ENCODE measurements at regions not wholly inside any gene's neighbourhood (a gene's known extent, or its start where the extent isn't known, plus 50 kb on each side); places are given as distances from the start of the nearest gene placed in this dataset.
A peak's percentile ranks its signal among the peaks of the same experiment; 100 is the strongest.

GRCh38 chr4:3354455-3354811 lies 61.6 kb downstream of the RGS12 start:
- H3K4me2 ChIP-seq (ENCODE audit: low read length) = no peak overlapping the region
- TF ChIP-seq, protein P1, sequence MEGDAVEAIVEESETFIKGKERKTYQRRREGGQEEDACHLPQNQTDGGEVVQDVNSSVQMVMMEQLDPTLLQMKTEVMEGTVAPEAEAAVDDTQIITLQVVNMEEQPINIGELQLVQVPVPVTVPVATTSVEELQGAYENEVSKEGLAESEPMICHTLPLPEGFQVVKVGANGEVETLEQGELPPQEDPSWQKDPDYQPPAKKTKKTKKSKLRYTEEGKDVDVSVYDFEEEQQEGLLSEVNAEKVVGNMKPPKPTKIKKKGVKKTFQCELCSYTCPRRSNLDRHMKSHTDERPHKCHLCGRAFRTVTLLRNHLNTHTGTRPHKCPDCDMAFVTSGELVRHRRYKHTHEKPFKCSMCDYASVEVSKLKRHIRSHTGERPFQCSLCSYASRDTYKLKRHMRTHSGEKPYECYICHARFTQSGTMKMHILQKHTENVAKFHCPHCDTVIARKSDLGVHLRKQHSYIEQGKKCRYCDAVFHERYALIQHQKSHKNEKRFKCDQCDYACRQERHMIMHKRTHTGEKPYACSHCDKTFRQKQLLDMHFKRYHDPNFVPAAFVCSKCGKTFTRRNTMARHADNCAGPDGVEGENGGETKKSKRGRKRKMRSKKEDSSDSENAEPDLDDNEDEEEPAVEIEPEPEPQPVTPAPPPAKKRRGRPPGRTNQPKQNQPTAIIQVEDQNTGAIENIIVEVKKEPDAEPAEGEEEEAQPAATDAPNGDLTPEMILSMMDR (IDR thresholded peaks at IDR 0.05; ENCODE audit: insufficient read depth, low read depth, low read length) = no peak
- no peak for TF ChIP-seq EZH2 (IDR thresholded peaks at IDR 0.05; ENCODE audit: insufficient read depth, low read length)
- no peaks in the 10 kb centered on the region for H3K4me1 ChIP-seq (ENCODE audit: insufficient read depth, low read length)
- Mint-ChIP-seq H3K36me3 (ENCODE audit: low read depth, unreplicated experiment) (peaks cover 3% of the 10 kb centered on the region), H3K4me3 (ENCODE audit: unreplicated experiment) (no peak overlapping the region), H3K9me3 (ENCODE audit: unreplicated experiment) (no peaks in the 10 kb centered on the region), H3K4me1 (ENCODE audit: low read depth, unreplicated experiment) (no peaks in the 10 kb centered on the region), H3K27me3 (ENCODE audit: low read depth, unreplicated experiment) (no peaks in the 10 kb centered on the region), H3K27ac (ENCODE audit: unreplicated experiment) (no peak overlapping the region)
- no peaks in the 10 kb centered on the region for H3K9me3 ChIP-seq (ENCODE audit: insufficient read depth, low read depth, low read length)
- no peak overlapping the region for H3K4me3 ChIP-seq (ENCODE audit: insufficient read depth, low read depth, low read length)
- no peak overlapping the region for H2AFZ ChIP-seq (ENCODE audit: low read depth, low read length)
- no peaks in the 10 kb centered on the region for H3K27me3 ChIP-seq (ENCODE audit: insufficient read depth, low read length)
- H3K27ac ChIP-seq (ENCODE audit: low read depth, low read length) = no peak overlapping the region
- peaks cover 12% of the 10 kb centered on the region for H3K79me2 ChIP-seq (ENCODE audit: insufficient read depth, low read length)
- DNase-seq (ENCODE audit: low read depth) (no peak), FAIRE-seq (peak; percentile 13)
- peaks cover 10% of the 10 kb centered on the region for H4K20me1 ChIP-seq (ENCODE audit: insufficient read depth, low read length)
- no peak overlapping the region for H3K9ac ChIP-seq (ENCODE audit: low read length)
- no peaks in the 10 kb centered on the region for H3K36me3 ChIP-seq (ENCODE audit: insufficient read depth, low read length)

DNA sequence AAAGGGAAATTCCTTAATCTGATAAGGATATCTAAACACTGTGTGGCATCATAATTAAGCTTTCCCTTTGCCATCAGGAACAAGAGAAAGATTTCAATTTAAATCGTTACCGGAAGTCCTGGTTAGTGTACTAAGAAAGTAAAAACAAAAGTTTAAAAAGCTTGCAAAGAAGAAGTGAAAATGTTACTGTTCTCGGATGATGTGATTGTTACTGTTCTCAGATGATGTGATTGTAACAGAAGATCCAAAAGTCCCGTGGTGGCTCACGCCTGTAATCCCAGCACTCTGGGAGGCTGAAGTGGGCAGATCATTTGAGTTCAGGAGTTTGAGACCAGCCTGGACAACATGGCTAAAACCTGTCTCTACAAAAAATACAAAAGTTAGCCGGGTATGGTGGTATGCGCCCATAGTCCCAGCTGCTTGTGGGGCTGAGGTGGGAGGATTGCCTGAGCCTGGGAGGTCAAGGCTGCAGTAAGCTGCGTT lies 62.5 kb downstream of the RGS12 start:
- peaks cover 14% of the 10 kb centered on the region for H3K79me2 ChIP-seq (ENCODE audit: insufficient read depth, low read length)
- H3K4me2 ChIP-seq (ENCODE audit: low read length) = no peak overlapping the region
- Mint-ChIP-seq H3K27me3 (ENCODE audit: low read depth, unreplicated experiment) (no peaks in the 10 kb centered on the region), H3K27ac (ENCODE audit: unreplicated experiment) (no peak overlapping the region), H3K9me3 (ENCODE audit: unreplicated experiment) (no peaks in the 10 kb centered on the region), H3K4me1 (ENCODE audit: low read depth, unreplicated experiment) (no peaks in the 10 kb centered on the region), H3K4me3 (ENCODE audit: unreplicated experiment) (no peak overlapping the region), H3K36me3 (ENCODE audit: low read depth, unreplicated experiment) (peaks cover 3% of the 10 kb centered on the region)
- H3K27ac ChIP-seq (ENCODE audit: low read depth, low read length) = no peak overlapping the region
- FAIRE-seq = no peak
- no peaks in the 10 kb centered on the region for H3K9me3 ChIP-seq (ENCODE audit: insufficient read depth, low read depth, low read length)
- no peaks in the 10 kb centered on the region for H3K27me3 ChIP-seq (ENCODE audit: insufficient read depth, low read length)
- no peaks in the 10 kb centered on the region for H3K36me3 ChIP-seq (ENCODE audit: insufficient read depth, low read length)
- no peaks in the 10 kb centered on the region for H3K4me1 ChIP-seq (ENCODE audit: insufficient read depth, low read length)
- H4K20me1 ChIP-seq (ENCODE audit: insufficient read depth, low read length) = peaks cover 17% of the 10 kb centered on the region
- H3K4me3 ChIP-seq (ENCODE audit: insufficient read depth, low read depth, low read length) = no peak overlapping the region
- DNase-seq (ENCODE audit: low read depth) = no peak
- H2AFZ ChIP-seq (ENCODE audit: low read depth, low read length) = no peak overlapping the region
- H3K9ac ChIP-seq (ENCODE audit: low read length) = no peak overlapping the region
- TF ChIP-seq, protein P1 (IDR thresholded peaks at IDR 0.05; ENCODE audit: insufficient read depth, low read depth, low read length) = no peak
- TF ChIP-seq EZH2 (IDR thresholded peaks at IDR 0.05; ENCODE audit: insufficient read depth, low read length) = no peak

DNA sequence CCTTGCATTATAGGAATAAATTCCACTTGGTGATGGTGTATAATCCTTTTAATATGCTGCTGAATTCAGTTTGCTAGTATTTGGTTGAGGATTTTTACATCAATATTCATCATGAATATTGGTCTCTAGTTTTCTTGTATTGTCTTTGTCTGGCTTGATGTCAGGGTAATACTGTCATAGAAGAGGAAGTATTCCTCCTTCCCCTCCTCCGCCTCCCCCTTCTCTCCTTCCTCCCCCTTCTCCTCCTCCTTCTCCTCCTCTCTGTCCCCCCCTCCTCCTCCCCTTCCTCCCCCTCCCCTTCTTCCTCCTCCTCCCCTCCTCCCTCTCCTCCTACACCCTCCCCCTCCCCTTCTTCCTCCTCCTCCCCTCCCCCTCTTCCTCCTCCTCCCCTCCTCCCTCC lies 65.8 kb downstream of the RGS12 start:
- no peak for DNase-seq (ENCODE audit: low read depth)
- Mint-ChIP-seq H3K27me3 (ENCODE audit: low read depth, unreplicated experiment) (peaks cover 3% of the 10 kb centered on the region), H3K4me1 (ENCODE audit: low read depth, unreplicated experiment) (peaks cover under 1% of the 10 kb centered on the region), H3K9me3 (ENCODE audit: unreplicated experiment) (no peaks in the 10 kb centered on the region), H3K27ac (ENCODE audit: unreplicated experiment) (no peak overlapping the region), H3K4me3 (ENCODE audit: unreplicated experiment) (no peak overlapping the region), H3K36me3 (ENCODE audit: low read depth, unreplicated experiment) (no peaks in the 10 kb centered on the region)
- H2AFZ ChIP-seq (ENCODE audit: low read depth, low read length) = no peak overlapping the region
- FAIRE-seq = no peak
- no peaks in the 10 kb centered on the region for H3K27me3 ChIP-seq (ENCODE audit: insufficient read depth, low read length)
- H3K4me1 ChIP-seq (ENCODE audit: insufficient read depth, low read length) = no peaks in the 10 kb centered on the region
- H3K36me3 ChIP-seq (ENCODE audit: insufficient read depth, low read length) = no peaks in the 10 kb centered on the region
- TF ChIP-seq EZH2 (IDR thresholded peaks at IDR 0.05; ENCODE audit: insufficient read depth, low read length) = no peak
- TF ChIP-seq, protein P1 (IDR thresholded peaks at IDR 0.05; ENCODE audit: insufficient read depth, low read depth, low read length) = no peak
- no peak overlapping the region for H3K9ac ChIP-seq (ENCODE audit: low read length)
- H3K4me3 ChIP-seq (ENCODE audit: insufficient read depth, low read depth, low read length) = no peak overlapping the region
- peaks cover 30% of the 10 kb centered on the region for H3K79me2 ChIP-seq (ENCODE audit: insufficient read depth, low read length)
- H3K27ac ChIP-seq (ENCODE audit: low read depth, low read length) = no peak overlapping the region
- peaks cover 39% of the 10 kb centered on the region for H4K20me1 ChIP-seq (ENCODE audit: insufficient read depth, low read length)
- H3K4me2 ChIP-seq (ENCODE audit: low read length) = no peak overlapping the region
- H3K9me3 ChIP-seq (ENCODE audit: insufficient read depth, low read depth, low read length) = peaks cover 2% of the 10 kb centered on the region
